HPDE6-E6E7 (cell line): ENCODE measurements at regions not wholly inside any gene's neighbourhood (a gene's known extent, or its start where the extent isn't known, plus 50 kb on each side); places are given as distances from the start of the nearest gene placed in this dataset.
"Not testable (repeated sequence)": the region's sequence is repeated elsewhere in the genome, so short reads cannot be mapped to it uniquely, and the experiment has no call there.

Experiments
- DNase-seq: peaks from one replicate; pipeline ENCODE4 v3.0.0; 2011; ENCODE audit warnings: missing footprints; ENCODE audit errors: extremely low spot score

GRCh38 chrX:116872931-116873330 is 410.2 kb upstream of the CT83 start:
- no peak for DNase-seq

- no peak for DNase-seq
Observed at GRCh38 chrX:116863029-116863428, 400.3 kb upstream of the CT83 start.

DNA sequence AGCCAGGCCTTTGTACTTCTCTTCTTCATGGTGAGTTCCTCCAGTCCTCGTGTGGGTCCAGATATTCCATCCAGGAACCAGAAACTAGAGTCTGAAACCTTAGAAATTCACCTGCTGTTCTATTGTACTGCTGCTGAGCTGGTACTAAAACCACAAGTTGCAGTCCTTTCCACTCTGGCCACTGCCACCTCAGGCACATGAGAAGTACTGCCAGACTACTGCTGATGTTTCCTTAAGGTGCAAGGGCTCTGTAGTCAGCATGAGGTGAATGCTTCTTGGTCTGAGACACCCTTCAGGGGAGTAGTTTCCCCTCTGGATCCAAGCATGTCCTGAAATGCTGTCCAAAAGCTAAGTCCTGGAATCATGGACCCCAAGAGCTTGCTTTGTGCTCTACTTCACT is 399.6 kb upstream of the CT83 start:
- no peak for DNase-seq

- no peak for DNase-seq
Observed at GRCh38 chrX:116841290-116841689, 378.5 kb upstream of the CT83 start.

GRCh38 chrX:116827063-116827462 is 364.3 kb upstream of the CT83 start:
- no peak for DNase-seq

DNA sequence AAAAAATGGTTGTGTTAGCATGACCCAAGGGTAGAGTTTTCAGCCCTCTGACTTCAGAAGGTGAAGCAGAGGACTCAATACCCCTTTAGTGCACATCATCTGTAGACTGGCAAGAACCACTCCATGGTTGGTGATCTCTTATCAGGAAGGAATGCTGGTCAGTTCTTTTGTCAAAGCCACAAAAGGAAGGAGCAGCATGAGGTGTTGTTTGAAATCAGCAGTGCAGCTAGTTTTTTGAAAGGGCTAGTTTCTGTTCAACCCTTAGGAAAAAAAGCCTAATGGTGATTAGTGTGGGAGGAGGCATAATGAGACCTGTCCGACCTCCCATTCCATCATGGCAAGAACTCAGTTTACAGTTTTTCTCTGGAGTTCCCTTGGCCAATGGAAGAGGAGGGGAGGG is 362.0 kb upstream of the CT83 start:
- DNase-seq = no peak

- DNase-seq = no peak
Observed at GRCh38 chrX:116823677-116824076, 360.9 kb upstream of the CT83 start.

DNA sequence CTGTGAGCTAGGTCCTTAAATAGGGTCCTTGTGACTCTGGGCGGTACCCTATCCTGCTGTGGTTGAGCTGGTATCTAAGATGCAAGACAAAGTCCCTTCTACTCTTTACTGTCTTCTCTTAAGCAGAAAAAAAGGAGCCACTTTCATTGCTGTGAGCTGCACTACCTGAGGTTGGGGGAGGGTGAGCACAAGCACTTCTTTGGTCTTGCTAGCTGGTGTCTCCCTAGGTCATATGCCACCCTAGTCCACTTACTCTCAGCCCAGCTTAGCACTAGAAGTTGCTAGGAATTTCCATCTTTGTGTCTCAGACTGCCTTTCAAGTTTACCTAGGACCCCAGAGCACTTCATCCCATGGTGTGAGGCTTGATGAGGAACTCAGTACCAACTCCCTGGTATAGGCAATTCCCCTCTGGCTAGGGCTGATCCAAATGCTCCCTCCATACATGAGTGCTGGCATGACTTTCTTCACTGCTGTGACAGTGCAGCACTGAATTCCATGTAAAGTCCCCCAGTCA is 343.6 kb upstream of the CT83 start:
- no peak for DNase-seq

GRCh38 chrX:116801943-116802342 is 339.2 kb upstream of the CT83 start:
- DNase-seq = no peak

DNA sequence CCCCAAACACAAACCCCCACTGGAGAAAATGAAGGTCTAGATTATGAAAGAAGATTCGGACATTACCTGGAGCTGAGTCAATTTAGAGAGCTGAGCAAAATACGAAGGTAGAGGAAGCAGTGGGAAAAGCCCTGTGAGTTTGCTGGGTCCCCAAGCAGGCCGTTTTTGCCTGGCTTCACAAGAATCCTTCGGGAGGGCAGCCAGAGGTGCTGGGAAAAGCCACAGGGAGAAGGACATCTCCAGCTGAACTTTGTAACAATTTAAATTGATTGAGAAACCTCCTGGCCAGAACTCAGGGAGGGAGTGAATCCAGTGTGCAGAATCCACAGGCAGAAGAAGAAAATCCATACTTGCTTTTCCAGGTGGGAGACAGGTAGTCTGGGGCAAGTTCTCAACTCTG is 319.1 kb upstream of the CT83 start:
- no peak for DNase-seq

- no peak for DNase-seq
Observed at GRCh38 chrX:116757491-116757890, 294.7 kb upstream of the CT83 start.

- no peak for DNase-seq
Observed at GRCh38 chrX:116756958-116757357, 294.2 kb upstream of the CT83 start.

GRCh38 chrX:116749943-116750342 is 287.2 kb upstream of the CT83 start:
- DNase-seq = peak; percentile 65

GRCh38 chrX:116732214-116732613 is 269.4 kb upstream of the CT83 start:
- DNase-seq = no peak

DNA sequence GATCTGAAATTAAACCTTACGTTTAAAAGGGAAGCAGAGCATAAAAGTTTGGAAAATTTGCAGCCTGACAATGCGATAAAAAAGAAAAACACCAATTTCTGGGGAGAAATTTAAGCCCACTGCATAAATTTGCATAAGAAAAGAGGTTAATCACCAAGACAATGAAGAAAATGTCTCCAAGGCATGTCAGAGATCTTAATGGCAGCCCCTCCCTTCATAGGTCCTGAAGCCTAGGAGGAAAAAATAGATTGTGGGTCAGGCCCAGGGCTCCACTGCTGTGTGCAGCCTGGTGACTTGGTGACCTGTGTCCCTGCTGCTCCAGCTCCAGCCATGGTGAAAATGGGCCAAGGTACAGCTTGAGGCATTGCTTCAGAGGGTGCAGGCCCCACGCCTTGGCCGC is 264.0 kb upstream of the CT83 start:
- no peak for DNase-seq

DNA sequence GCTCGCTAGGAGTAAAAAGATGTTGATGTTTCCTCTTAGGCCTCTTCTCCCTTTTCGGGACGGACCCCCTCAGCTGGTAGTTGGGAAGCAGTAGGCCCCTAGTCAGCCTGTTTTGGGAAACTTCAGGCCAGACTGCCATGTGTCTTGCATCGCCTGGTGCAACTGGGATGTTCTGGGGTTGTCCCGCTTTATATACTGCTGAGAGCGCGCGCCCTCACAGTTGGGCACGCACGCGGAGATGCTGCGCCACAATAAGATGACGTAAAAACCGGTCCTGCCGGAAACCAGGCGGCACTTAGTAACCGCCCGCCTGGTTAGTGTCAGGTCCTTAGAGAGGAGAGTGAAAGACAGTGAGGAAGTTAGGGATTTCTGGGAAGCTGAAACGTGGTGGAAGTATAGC is 231.3 kb upstream of the CT83 start:
- no peak for DNase-seq

DNA sequence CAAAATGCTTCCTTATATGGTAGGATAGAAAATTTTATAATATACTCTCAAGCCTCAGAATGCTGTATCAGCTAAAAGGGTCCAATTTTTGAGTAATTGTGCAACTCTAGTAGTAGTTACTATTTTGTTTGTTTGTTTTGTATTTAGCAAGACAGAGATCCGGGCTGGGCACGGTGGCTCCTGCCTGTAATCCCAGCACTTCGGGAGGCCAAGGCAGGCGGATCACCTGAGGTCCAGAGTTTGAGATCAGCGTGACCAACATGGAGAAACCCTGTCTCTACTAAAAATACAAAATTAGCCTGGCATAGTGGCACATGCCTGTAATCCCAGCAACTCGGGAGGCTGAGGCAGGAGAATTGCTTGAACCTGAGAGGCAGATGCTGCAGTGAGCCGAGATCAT is 216.8 kb upstream of the CT83 start:
- not testable (repeated sequence) for DNase-seq

DNA sequence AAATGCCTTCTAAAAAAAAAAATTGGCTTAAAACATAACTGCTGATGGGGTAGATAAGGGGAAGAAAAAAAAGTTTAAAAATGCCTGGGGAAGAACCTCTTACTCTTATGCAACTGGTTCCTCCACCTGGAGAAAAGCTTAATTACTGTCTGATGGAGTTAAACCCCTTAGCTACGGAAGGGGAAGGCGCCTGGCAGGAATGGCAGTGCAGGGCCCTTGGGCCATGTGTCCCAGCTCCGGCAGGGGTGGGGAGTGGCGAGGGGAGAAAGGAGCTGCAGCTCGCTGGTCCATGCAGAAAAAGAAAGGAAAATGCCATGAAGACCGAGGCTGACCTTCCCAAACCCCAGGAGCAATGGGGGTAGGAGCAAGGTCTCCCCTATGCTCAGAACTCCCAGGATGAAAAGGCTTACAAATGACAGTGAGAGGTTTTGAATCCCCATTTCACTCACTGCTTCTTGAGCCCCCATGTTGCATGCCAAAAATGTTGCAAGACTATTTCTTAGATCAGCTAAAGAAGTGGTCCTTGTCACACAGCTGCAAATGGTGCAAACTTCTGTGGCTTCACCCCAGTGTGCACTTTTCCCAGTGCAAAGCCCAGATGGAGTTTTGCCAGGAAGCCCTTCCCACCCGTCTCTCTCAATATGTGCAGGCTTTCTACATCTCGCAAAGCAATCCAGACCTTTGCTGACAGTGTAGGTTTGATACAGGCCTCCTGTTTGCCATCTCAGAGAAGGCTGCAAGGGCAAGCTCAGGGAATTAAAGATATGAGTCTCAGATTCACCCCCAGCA is 204.8 kb upstream of the CT83 start:
- DNase-seq = no peak

DNA sequence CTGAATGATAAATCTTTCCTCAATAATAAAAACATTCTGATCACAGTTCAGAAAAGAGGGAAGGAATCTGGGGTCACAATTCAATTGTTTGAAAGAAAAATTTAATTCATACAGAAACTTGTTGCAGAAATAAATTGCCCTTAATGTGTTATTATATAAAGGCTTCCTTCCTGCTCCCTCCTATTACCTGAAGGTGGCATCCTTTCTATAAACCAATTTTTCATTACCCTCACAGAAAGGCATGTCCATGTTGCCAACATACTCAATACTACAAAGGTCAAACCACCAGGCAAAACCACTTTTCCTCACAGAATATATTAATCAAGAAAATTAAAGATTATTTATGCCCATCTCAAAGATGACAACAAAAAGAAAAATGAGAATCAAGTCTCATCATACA is 194.3 kb upstream of the CT83 start:
- no peak for DNase-seq

DNA sequence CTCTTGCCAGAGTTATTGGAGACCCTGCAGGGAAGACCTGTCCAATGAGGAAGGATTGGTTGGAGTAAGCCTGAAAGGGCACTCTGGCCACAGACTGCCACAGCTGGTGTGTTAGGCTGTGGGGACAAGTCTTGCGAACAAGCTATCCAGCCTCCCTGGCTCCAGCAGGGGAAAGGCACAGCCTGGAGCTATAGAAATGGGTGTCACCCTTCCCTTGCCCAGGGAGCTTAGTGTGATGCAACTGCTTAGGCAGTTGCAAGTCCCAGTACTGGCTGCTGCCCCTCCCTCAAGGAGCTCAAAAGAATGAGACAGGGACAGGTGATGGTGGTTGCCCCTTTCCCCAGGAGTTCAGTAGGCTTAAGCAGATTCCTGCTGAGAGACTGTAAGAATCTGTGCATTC is 165.7 kb upstream of the CT83 start:
- DNase-seq = no peak

DNA sequence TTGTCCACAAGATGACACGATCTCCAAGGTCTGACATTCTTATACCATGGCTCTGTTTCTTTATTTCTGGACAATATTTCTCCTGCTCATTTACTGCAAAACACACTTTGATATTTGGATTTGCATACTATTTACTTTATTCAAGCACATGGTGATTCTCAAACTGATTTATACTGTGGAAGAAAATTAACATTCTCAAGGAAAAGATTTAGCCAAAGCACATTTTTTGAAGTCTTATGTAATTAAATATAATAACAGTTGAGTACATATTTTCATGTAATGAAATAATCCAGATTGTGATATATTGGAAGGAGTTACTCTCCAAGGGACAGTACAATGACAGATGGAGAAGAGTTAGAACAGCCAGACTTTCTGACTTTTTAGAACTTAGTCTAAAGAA is 155.8 kb upstream of the CT83 start:
- DNase-seq = no peak

DNA sequence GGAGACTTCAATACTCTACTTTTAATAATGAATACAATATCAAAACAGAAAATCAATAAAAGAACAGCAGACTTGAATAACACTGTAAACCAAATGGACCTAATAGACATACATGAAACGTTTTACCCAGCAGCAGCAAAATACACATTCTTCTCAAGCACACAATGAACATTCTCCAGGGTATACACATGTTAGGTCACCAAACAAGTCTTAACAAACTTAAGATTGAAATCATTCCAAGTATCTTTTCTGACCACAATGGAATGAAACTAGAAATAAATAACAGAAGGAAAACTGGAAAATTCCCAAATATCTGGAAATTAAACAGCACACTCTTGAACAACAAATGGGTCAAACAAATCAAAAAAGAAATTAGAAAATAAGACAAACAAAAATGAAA is 145.0 kb upstream of the CT83 start:
- no peak for DNase-seq

GRCh38 chrX:116605576-116605975 is 142.8 kb upstream of the CT83 start:
- no peak for DNase-seq

- no peak for DNase-seq
Observed at GRCh38 chrX:116596010-116596409, 133.2 kb upstream of the CT83 start.
